HEK293 (cell line): ENCODE measurements at regions not wholly inside any gene's neighbourhood (a gene's known extent, or its start where the extent isn't known, plus 50 kb on each side); places are given as distances from the start of the nearest gene placed in this dataset.

Source experiments
- CTCF ChIA-PET: fragments of 350-600 bp; formaldehyde crosslinking; extraction: SDS; loops from one replicate; lab custom pipeline; 2021; ENCODE audit warnings: antibody characterized with exemption; lab: Yijun Ruan, JAX
- POLR2A ChIA-PET: fragments of 300-600 bp; formaldehyde crosslinking; extraction: SDS; loops from one replicate; lab custom pipeline; 2020; ENCODE audit warnings: antibody characterized with exemption, inconsistent platforms; lab: Yijun Ruan, JAX
- H3K27ac ChIP-seq: fragments of 200-500 bp; sonication (Bioruptor generic); 2 replicates; pipeline ENCODE4 v1.5.1; 2014; ENCODE audit warnings: low read depth, low read length, control low read depth, inconsistent platforms; ENCODE audit errors: extremely low read depth
- H3K36me3 ChIP-seq, 2 experiments: fragments of 200-500 bp in 1 of 2; sonication (Bioruptor generic) in 1 of 2; 1 replicate in 1 of 2; 2 replicates in 1 of 2; pipeline ENCODE4 v1.5.1; 2014 to 2017; ENCODE audit warnings: inconsistent platforms in 2 of 2, low read length in 2 of 2; ENCODE audit not compliant: control insufficient read depth in 2 of 2, insufficient read depth in 1 of 2
- H3K4me1 ChIP-seq: fragments of 200-500 bp; sonication (Bioruptor generic); 2 replicates; pipeline ENCODE4 v1.5.1; 2014; ENCODE audit warnings: mild to moderate bottlenecking, low read length, inconsistent platforms; ENCODE audit not compliant: control insufficient read depth, insufficient read depth
- H3K4me3 ChIP-seq: 2 replicates; pipeline ENCODE4 v1.5.1; 2011; ENCODE audit warnings: low read depth, mild to moderate bottlenecking, control low read depth, low read length, moderate library complexity
- H3K9me3 ChIP-seq: fragments of 200-500 bp; sonication (Bioruptor generic); 2 replicates; pipeline ENCODE4 v1.5.1; 2014; ENCODE audit warnings: low read depth, low read length, inconsistent platforms; ENCODE audit not compliant: control insufficient read depth, insufficient read depth
- CTCF ChIP-seq: fragments of 450-650 bp; formaldehyde crosslinking; IDR thresholded peaks from 2 replicates; pipeline ENCODE4 v1.5.1; 2016; ENCODE audit warnings: missing biosample characterization, missing genetic modification characterization
- ELK4 ChIP-seq: IDR thresholded peaks from 2 replicates; pipeline ENCODE4 v1.6.1; 2011; ENCODE audit warnings: mild to moderate bottlenecking, low read depth, low read length, borderline replicate concordance
- OSR2 ChIP-seq: fragments of 450-650 bp; formaldehyde crosslinking; IDR thresholded peaks from 2 replicates; pipeline ENCODE4 v1.5.1; 2016; ENCODE audit warnings: missing biosample characterization, missing genetic modification characterization
- RBAK ChIP-seq: fragments of 450-650 bp; formaldehyde crosslinking; IDR thresholded peaks from 2 replicates; pipeline ENCODE4 v1.5.1; 2016; ENCODE audit warnings: missing biosample characterization, missing genetic modification characterization
- SALL2 ChIP-seq: fragments of 450-650 bp; formaldehyde crosslinking; IDR thresholded peaks from 2 replicates; pipeline ENCODE4 v1.5.0; 2017; ENCODE audit warnings: missing biosample characterization, mild to moderate bottlenecking, missing genetic modification characterization, borderline replicate concordance
- YY2 ChIP-seq: fragments of 450-650 bp; formaldehyde crosslinking; IDR thresholded peaks from 2 replicates; pipeline ENCODE4 v1.5.1; 2016; ENCODE audit warnings: missing biosample characterization, missing genetic modification characterization
- ZFHX2 ChIP-seq: fragments of 450-650 bp; formaldehyde crosslinking; conservative IDR thresholded peaks from 2 replicates; pipeline ENCODE4 v1.5.1; 2016; ENCODE audit warnings: missing biosample characterization, missing genetic modification characterization
- ZFP3 ChIP-seq: fragments of 450-650 bp; formaldehyde crosslinking; IDR thresholded peaks from 2 replicates; pipeline ENCODE4 v1.5.1; 2016; ENCODE audit warnings: low read depth, missing biosample characterization, missing genetic modification characterization
- ZIC2 ChIP-seq: fragments of 450-650 bp; formaldehyde crosslinking; IDR thresholded peaks from 2 replicates; pipeline ENCODE4 v1.5.1; 2016; ENCODE audit warnings: missing biosample characterization, missing genetic modification characterization
- ZNF169 ChIP-seq: fragments of 450-650 bp; formaldehyde crosslinking; IDR thresholded peaks from 2 replicates; pipeline ENCODE4 v1.5.1; 2016; ENCODE audit warnings: missing biosample characterization, missing genetic modification characterization
- ZNF174 ChIP-seq: fragments of 450-650 bp; formaldehyde crosslinking; IDR thresholded peaks from 2 replicates; pipeline ENCODE4 v1.5.0; 2017; ENCODE audit warnings: missing biosample characterization, mild to moderate bottlenecking, missing genetic modification characterization
- ZNF248 ChIP-seq: fragments of 450-650 bp; formaldehyde crosslinking; IDR thresholded peaks from 2 replicates; pipeline ENCODE4 v1.5.1; 2017; ENCODE audit warnings: missing biosample characterization, missing genetic modification characterization
- ZNF311 ChIP-seq: fragments of 450-650 bp; formaldehyde crosslinking; IDR thresholded peaks from 2 replicates; pipeline ENCODE4 v1.5.1; 2017; ENCODE audit warnings: missing biosample characterization, missing genetic modification characterization, borderline replicate concordance
- ZNF354C ChIP-seq: fragments of 450-650 bp; formaldehyde crosslinking; IDR thresholded peaks from 2 replicates; pipeline ENCODE4 v1.5.1; 2016; ENCODE audit warnings: missing biosample characterization, missing genetic modification characterization, low read depth, borderline replicate concordance
- ZNF510 ChIP-seq: fragments of 450-650 bp; formaldehyde crosslinking; IDR thresholded peaks from 2 replicates; pipeline ENCODE4 v1.5.1; 2018; ENCODE audit warnings: mild to moderate bottlenecking, missing genetic modification characterization, missing biosample characterization; ENCODE audit not compliant: insufficient replicate concordance
- ZNF549 ChIP-seq: fragments of 450-650 bp; IDR thresholded peaks from 2 replicates; pipeline ENCODE4 v1.5.1; 2018; ENCODE audit warnings: missing biosample characterization, missing genetic modification characterization, mild to moderate bottlenecking, inconsistent platforms, moderate library complexity
- ZNF561 ChIP-seq: fragments of 450-650 bp; IDR thresholded peaks from 2 replicates; pipeline ENCODE4 v1.5.1; 2018; ENCODE audit warnings: missing biosample characterization, missing genetic modification characterization, borderline replicate concordance
- ZNF610 ChIP-seq: fragments of 450-650 bp; formaldehyde crosslinking; IDR thresholded peaks from 2 replicates; pipeline ENCODE4 v1.5.1; 2016; ENCODE audit warnings: missing biosample characterization, missing genetic modification characterization, borderline replicate concordance
- ZNF623 ChIP-seq: fragments of 450-650 bp; formaldehyde crosslinking; IDR thresholded peaks from 2 replicates; pipeline ENCODE4 v1.5.1; 2016; ENCODE audit warnings: missing biosample characterization, missing genetic modification characterization
- ZNF664 ChIP-seq: fragments of 450-650 bp; formaldehyde crosslinking; IDR thresholded peaks from 2 replicates; pipeline ENCODE4 v1.5.1; 2016; ENCODE audit warnings: missing biosample characterization, missing genetic modification characterization
- ZNF768 ChIP-seq: fragments of 450-650 bp; formaldehyde crosslinking; IDR thresholded peaks from 2 replicates; pipeline ENCODE4 v1.5.1; 2018; ENCODE audit warnings: missing biosample characterization, mild to moderate bottlenecking, missing genetic modification characterization
- ZSCAN30 ChIP-seq: fragments of 450-650 bp; IDR thresholded peaks from 2 replicates; pipeline ENCODE4 v1.5.1; 2018; ENCODE audit warnings: missing biosample characterization, mild to moderate bottlenecking, missing genetic modification characterization, moderate library complexity
- ZXDB ChIP-seq: fragments of 450-650 bp; formaldehyde crosslinking; IDR thresholded peaks from 2 replicates; pipeline ENCODE4 v1.5.1; 2016; ENCODE audit warnings: missing biosample characterization, missing genetic modification characterization
- TF ChIP-seq, protein P1 (sequence below): fragments of 450-650 bp; IDR thresholded peaks from 2 replicates; pipeline ENCODE4 v1.5.1; 2018; ENCODE audit warnings: missing biosample characterization, mild to moderate bottlenecking, missing genetic modification characterization
- TF ChIP-seq, protein P2 (sequence below): fragments of 450-650 bp; formaldehyde crosslinking; IDR thresholded peaks from 2 replicates; pipeline ENCODE4 v1.5.1; 2016; ENCODE audit warnings: missing biosample characterization, missing genetic modification characterization
- TF ChIP-seq, protein P3 (sequence below): fragments of 450-650 bp; formaldehyde crosslinking; IDR thresholded peaks from 2 replicates; pipeline ENCODE4 v1.5.1; 2016; ENCODE audit warnings: missing biosample characterization, missing genetic modification characterization

DNA sequence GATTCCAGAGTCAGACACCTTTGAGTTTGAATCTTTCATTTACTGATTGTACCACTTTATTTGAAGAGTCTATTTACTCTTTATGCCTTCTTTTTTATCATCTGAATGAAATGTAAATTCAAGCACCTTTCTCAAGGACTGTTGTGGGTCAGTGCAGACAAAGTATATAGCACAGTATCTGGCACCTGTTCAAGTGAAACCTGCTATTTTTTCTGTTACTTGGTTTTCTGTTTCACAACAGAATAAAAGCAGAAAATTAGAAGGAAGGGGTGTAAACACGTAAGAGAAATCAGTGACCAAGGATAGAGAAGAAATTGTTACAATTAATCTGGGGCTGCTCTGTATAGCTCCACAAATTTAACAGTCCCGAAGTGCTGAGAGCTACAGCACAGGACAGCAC, 357.4 kb downstream of the RSL24D1 start:
- TF ChIP-seq ZNF664 (no peak), YY2 (tag by site-specific recombination) (no peak), ZNF610 (no peak), ZFHX2 (tag by site-specific recombination) (no peak), CTCF (tag by site-specific recombination) (no peak), ZSCAN30 (tag by site-specific recombination) (no peak), ZNF561 (tag by site-specific recombination) (no peak), SALL2 (no peak), ZFP3 (tag by site-specific recombination) (no peak), ZNF549 (tag by site-specific recombination) (no peak), ZNF311 (no peak), ZNF623 (no peak)
- TF ChIP-seq, protein P1, sequence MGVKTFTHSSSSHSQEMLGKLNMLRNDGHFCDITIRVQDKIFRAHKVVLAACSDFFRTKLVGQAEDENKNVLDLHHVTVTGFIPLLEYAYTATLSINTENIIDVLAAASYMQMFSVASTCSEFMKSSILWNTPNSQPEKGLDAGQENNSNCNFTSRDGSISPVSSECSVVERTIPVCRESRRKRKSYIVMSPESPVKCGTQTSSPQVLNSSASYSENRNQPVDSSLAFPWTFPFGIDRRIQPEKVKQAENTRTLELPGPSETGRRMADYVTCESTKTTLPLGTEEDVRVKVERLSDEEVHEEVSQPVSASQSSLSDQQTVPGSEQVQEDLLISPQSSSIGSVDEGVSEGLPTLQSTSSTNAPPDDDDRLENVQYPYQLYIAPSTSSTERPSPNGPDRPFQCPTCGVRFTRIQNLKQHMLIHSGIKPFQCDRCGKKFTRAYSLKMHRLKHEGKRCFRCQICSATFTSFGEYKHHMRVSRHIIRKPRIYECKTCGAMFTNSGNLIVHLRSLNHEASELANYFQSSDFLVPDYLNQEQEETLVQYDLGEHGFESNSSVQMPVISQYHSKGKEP (tag by site-specific recombination): no peak
- TF ChIP-seq, protein P2, sequence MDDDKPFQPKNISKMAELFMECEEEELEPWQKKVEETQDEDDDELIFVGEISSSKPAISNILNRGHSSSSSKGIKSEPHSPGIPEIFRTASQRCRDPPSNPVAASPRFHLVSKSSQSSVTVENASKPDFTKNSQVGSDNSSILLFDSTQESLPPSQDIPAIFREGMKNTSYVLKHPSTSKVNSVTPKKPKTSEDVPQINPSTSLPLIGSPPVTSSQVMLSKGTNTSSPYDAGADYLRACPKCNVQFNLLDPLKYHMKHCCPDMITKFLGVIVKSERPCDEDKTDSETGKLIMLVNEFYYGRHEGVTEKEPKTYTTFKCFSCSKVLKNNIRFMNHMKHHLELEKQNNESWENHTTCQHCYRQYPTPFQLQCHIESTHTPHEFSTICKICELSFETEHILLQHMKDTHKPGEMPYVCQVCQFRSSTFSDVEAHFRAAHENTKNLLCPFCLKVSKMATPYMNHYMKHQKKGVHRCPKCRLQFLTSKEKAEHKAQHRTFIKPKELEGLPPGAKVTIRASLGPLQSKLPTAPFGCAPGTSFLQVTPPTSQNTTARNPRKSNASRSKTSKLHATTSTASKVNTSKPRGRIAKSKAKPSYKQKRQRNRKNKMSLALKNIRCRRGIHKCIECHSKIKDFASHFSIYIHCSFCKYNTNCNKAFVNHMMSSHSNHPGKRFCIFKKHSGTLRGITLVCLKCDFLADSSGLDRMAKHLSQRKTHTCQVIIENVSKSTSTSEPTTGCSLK (tag by site-specific recombination): no peak
- Histone ChIP-seq H3K9me3 (no peaks in the 10 kb centered on the region), H3K4me3 (no peak overlapping the region), H3K36me3 (no peaks in the 10 kb centered on the region), H3K27ac (no peak overlapping the region), H3K4me1 (no peaks in the 10 kb centered on the region)
- POLR2A ChIA-PET: no interaction called here
- CTCF ChIA-PET: no interaction called here

GRCh38 chr15:54836052-54836795, 360.5 kb downstream of the RSL24D1 start:
- H3K36me3 ChIP-seq: no peaks in the 10 kb centered on the region
- H3K9me3 ChIP-seq: no peaks in the 10 kb centered on the region
- ChIA-PET CTCF (no interaction called here), POLR2A (no interaction called here)
- H3K27ac ChIP-seq: no peak overlapping the region
- no peak overlapping the region for H3K4me3 ChIP-seq
- H3K4me1 ChIP-seq: no peaks in the 10 kb centered on the region
- TF ChIP-seq ZNF354C (tag by site-specific recombination) (no peak), ZNF623 (no peak), ZXDB (no peak), ZNF169 (no peak), ZNF248 (tag by site-specific recombination) (no peak), ZNF510 (tag by site-specific recombination) (no peak), RBAK (no peak), ZNF174 (tag by site-specific recombination) (no peak), OSR2 (tag by site-specific recombination) (no peak), ZIC2 (tag by site-specific recombination) (no peak), ELK4 (no peak), ZNF768 (no peak)
- TF ChIP-seq, protein P3, sequence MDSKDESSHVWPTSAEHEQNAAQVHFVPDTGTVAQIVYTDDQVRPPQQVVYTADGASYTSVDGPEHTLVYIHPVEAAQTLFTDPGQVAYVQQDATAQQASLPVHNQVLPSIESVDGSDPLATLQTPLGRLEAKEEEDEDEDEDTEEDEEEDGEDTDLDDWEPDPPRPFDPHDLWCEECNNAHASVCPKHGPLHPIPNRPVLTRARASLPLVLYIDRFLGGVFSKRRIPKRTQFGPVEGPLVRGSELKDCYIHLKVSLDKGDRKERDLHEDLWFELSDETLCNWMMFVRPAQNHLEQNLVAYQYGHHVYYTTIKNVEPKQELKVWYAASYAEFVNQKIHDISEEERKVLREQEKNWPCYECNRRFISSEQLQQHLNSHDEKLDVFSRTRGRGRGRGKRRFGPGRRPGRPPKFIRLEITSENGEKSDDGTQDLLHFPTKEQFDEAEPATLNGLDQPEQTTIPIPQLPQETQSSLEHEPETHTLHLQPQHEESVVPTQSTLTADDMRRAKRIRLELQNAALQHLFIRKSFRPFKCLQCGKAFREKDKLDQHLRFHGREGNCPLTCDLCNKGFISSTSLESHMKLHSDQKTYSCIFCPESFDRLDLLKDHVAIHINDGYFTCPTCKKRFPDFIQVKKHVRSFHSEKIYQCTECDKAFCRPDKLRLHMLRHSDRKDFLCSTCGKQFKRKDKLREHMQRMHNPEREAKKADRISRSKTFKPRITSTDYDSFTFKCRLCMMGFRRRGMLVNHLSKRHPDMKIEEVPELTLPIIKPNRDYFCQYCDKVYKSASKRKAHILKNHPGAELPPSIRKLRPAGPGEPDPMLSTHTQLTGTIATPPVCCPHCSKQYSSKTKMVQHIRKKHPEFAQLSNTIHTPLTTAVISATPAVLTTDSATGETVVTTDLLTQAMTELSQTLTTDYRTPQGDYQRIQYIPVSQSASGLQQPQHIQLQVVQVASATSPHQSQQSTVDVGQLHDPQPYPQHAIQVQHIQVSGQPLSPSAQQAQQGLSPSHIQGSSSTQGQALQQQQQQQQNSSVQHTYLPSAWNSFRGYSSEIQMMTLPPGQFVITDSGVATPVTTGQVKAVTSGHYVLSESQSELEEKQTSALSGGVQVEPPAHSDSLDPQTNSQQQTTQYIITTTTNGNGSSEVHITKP: no peak
